NCI-H146 (cell line): ENCODE measurements at regions not wholly inside any gene's neighbourhood (a gene's known extent, or its start where the extent isn't known, plus 50 kb on each side); places are given as distances from the start of the nearest gene placed in this dataset.
"Not testable (repeated sequence)": the region's sequence is repeated elsewhere in the genome, so short reads cannot be mapped to it uniquely, and the experiment has no call there.

Experiments
- DNase-seq: peaks from one replicate; lab custom pipeline; 2025; lab: John Stamatoyannopoulos, UW

- no peak for DNase-seq
Observed at GRCh38 chr20:5492937-5493336, 117.9 kb downstream of the GPCPD1 start.

GRCh38 chr20:5491455-5491854 lies 119.4 kb downstream of the GPCPD1 start:
- no peak for DNase-seq

GRCh38 chr20:5489601-5490000 lies 121.2 kb downstream of the GPCPD1 start:
- DNase-seq = no peak

GRCh38 chr20:5488823-5489222 lies 122.0 kb downstream of the GPCPD1 start:
- DNase-seq = no peak

GRCh38 chr20:5486377-5487054 lies 124.3 kb downstream of the GPCPD1 start:
- DNase-seq = no peak

GRCh38 chr20:5484926-5485325 lies 125.9 kb downstream of the GPCPD1 start:
- no peak for DNase-seq

GRCh38 chr20:5484346-5484745 lies 126.5 kb downstream of the GPCPD1 start:
- peak; percentile 7 for DNase-seq

- no peak for DNase-seq
Observed at GRCh38 chr20:5482791-5483190, 128.0 kb downstream of the GPCPD1 start.

GRCh38 chr20:5481872-5482271 lies 128.9 kb downstream of the GPCPD1 start:
- DNase-seq = no peak

GRCh38 chr20:5480824-5481600 lies 129.8 kb downstream of the GPCPD1 start:
- peak; percentile 92 for DNase-seq

- no peak for DNase-seq
Observed at GRCh38 chr20:5474646-5475550, 135.9 kb downstream of the GPCPD1 start.

- not testable (repeated sequence) for DNase-seq
Observed at GRCh38 chr20:5471866-5472265, 138.9 kb downstream of the GPCPD1 start.

GRCh38 chr20:5471368-5471767 lies 139.4 kb downstream of the GPCPD1 start:
- DNase-seq = no peak

- DNase-seq = peak; percentile 6
Observed at GRCh38 chr20:5470943-5471342, 139.9 kb downstream of the GPCPD1 start.

- no peak for DNase-seq
Observed at GRCh38 chr20:5470458-5470857, 140.3 kb downstream of the GPCPD1 start.

- no peak for DNase-seq
Observed at GRCh38 chr20:5469111-5469510, 141.7 kb downstream of the GPCPD1 start.

- no peak for DNase-seq
Observed at GRCh38 chr20:5467086-5467485, 143.7 kb downstream of the GPCPD1 start.

- DNase-seq = no peak
Observed at GRCh38 chr20:5465604-5465927, 145.2 kb downstream of the GPCPD1 start.

- no peak for DNase-seq
Observed at GRCh38 chr20:5464901-5465603, 145.8 kb downstream of the GPCPD1 start.

GRCh38 chr20:5463007-5463686 lies 146.4 kb upstream of the PROKR2 start:
- DNase-seq = no peak

- DNase-seq = not testable (repeated sequence)
Observed at GRCh38 chr20:5453745-5454144, 137.0 kb upstream of the PROKR2 start.
